Panc1 (cell line): ENCODE measurements at regions not wholly inside any gene's neighbourhood (a gene's known extent, or its start where the extent isn't known, plus 50 kb on each side); places are given as distances from the start of the nearest gene placed in this dataset.

Experiments
- TCF7L2 ChIP-seq: IDR thresholded peaks from 2 replicates; pipeline ENCODE4 v1.6.1; 2011; ENCODE audit warnings: mild to moderate bottlenecking, low read depth, low read length, inconsistent platforms
- TF ChIP-seq, protein P1 (sequence below): fragments of 450-650 bp; IDR thresholded peaks from 2 replicates; pipeline ENCODE4 v1.5.1; 2017; ENCODE audit warnings: mild to moderate bottlenecking

DNA sequence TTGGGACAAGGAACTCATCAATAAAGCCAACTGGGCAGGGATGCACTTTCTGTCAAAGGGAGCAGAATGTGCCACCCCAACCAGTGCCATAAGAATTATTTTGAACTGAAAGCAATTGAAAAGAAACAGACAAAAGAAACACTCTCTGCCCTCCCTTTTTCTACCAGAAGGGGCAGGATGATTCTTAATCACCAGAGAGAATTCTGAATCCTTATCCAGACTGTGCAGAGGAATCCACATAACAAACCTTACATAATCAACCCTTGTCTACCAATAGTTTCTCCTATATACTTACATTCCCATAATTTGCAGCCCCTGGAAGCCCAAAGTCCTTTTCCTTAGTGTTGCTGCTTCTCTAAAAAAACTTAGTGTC lies 520.7 kb upstream of the NBEA start:
- TF ChIP-seq, protein P1, sequence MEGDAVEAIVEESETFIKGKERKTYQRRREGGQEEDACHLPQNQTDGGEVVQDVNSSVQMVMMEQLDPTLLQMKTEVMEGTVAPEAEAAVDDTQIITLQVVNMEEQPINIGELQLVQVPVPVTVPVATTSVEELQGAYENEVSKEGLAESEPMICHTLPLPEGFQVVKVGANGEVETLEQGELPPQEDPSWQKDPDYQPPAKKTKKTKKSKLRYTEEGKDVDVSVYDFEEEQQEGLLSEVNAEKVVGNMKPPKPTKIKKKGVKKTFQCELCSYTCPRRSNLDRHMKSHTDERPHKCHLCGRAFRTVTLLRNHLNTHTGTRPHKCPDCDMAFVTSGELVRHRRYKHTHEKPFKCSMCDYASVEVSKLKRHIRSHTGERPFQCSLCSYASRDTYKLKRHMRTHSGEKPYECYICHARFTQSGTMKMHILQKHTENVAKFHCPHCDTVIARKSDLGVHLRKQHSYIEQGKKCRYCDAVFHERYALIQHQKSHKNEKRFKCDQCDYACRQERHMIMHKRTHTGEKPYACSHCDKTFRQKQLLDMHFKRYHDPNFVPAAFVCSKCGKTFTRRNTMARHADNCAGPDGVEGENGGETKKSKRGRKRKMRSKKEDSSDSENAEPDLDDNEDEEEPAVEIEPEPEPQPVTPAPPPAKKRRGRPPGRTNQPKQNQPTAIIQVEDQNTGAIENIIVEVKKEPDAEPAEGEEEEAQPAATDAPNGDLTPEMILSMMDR: no peak; the same call in 1 of the 2 replicates
- TF ChIP-seq TCF7L2: no peak
